GM12878 (cell line): ENCODE measurements at regions not wholly inside any gene's neighbourhood (a gene's known extent, or its start where the extent isn't known, plus 50 kb on each side); places are given as distances from the start of the nearest gene placed in this dataset.

ENCODE experiments used
- ATAC-seq: fragments of 200-7000 bp; cut with Tn5 transposase; 3 replicates; pipeline ENCODE4 v1.9.1; 2020; ENCODE audit warnings: mild to moderate bottlenecking, moderate library complexity
- BruUV-seq: library from RNA; stranded (reverse); fragments of 400-500 nt; replicated peaks from 2 replicates; lab custom pipeline; 2021; lab: Mats Ljungman, UMichigan
- CTCF ChIA-PET: fragments of 300-600 bp; sonication (Branson Sonifier 250); formaldehyde crosslinking; extraction: SDS; loops from one replicate; lab custom pipeline; 2021; ENCODE audit warnings: inconsistent platforms; lab: Yijun Ruan, JAX
- POLR2A ChIA-PET: fragments of 350-600 bp; formaldehyde crosslinking; extraction: SDS; loops from one replicate; lab custom pipeline; 2021; ENCODE audit warnings: inconsistent platforms; lab: Charles Lee
- RAD21 ChIA-PET: fragments of 300-600 bp; sonication (Branson Sonifier 250); formaldehyde crosslinking; loops from one replicate; lab custom pipeline; 2023; ENCODE audit warnings: antibody characterized with exemption; ENCODE audit not compliant: unreplicated experiment; lab: Charles Lee
- SMC1A ChIA-PET: fragments of 300-600 bp; sonication (Branson Sonifier 250); formaldehyde crosslinking; loops from one replicate; lab custom pipeline; 2023; ENCODE audit not compliant: unreplicated experiment, uncharacterized antibody; lab: Charles Lee
- DNase-seq: peaks from one replicate; pipeline ENCODE4 v3.0.0-alpha.2; 2011; ENCODE audit warnings: low read depth, low spot score
- FAIRE-seq: peaks from 3 replicates; lab custom pipeline; 2011; peaks lifted over from hg19 to GRCh38; lab: Jason Lieb, UNC
- H2AFZ ChIP-seq: 2 replicates; pipeline ENCODE4 v1.6.0; 2011; ENCODE audit warnings: low read depth, low read length, control low read depth; ENCODE audit not compliant: control insufficient read depth
- H3K27ac ChIP-seq: 2 replicates; pipeline ENCODE4 v1.5.1; 2011; ENCODE audit warnings: control low read depth; ENCODE audit not compliant: control insufficient read depth, insufficient read depth
- H3K27me3 ChIP-seq, 2 experiments: replicated peaks in 1 of 2; 2 replicates each; pipeline versions ENCODE4 v1.6.0 to v1.6.1; 2011; ENCODE audit warnings: low read length in 1 of 2; ENCODE audit not compliant: control insufficient read depth in 2 of 2, insufficient read depth in 2 of 2
- H3K36me3 ChIP-seq, 2 experiments: 2 replicates each; pipeline ENCODE4 v1.5.1; 2011; ENCODE audit warnings: low read length in 1 of 2; ENCODE audit not compliant: control insufficient read depth in 2 of 2, insufficient read depth in 2 of 2
- H3K4me1 ChIP-seq: 2 replicates; pipeline ENCODE4 v1.6.1; 2011; ENCODE audit warnings: mild to moderate bottlenecking, low read length, moderate library complexity, mixed read lengths; ENCODE audit not compliant: control insufficient read depth, insufficient read depth
- H3K4me2 ChIP-seq: 2 replicates; pipeline ENCODE4 v1.6.0; 2011; ENCODE audit warnings: control low read depth; ENCODE audit not compliant: control insufficient read depth, insufficient read depth
- H3K4me3 ChIP-seq: fragments of 200-600 bp; sonication (generic); 2 replicates; pipeline ENCODE4 v1.5.1; 2016
- H3K79me2 ChIP-seq: 2 replicates; pipeline ENCODE4 v1.6.0; 2011; ENCODE audit warnings: low read length; ENCODE audit not compliant: control insufficient read depth, insufficient read depth
- H3K9ac ChIP-seq: 2 replicates; pipeline ENCODE4 v1.8.0; 2011; ENCODE audit warnings: low read length, control low read depth, mixed read lengths; ENCODE audit not compliant: control insufficient read depth, insufficient read depth
- H3K9me3 ChIP-seq: replicated peaks from 3 replicates; pipeline ENCODE4 v1.5.1; 2011; ENCODE audit warnings: mild to moderate bottlenecking, low read length; ENCODE audit not compliant: control insufficient read depth, insufficient read depth
- H4K20me1 ChIP-seq: 2 replicates; pipeline ENCODE4 v1.6.0; 2011; ENCODE audit not compliant: control insufficient read depth, insufficient read depth
- CBX3 ChIP-seq: fragments of 200-600 bp; sonication (generic); IDR thresholded peaks from 2 replicates; pipeline ENCODE4 v1.6.1; 2016; ENCODE audit warnings: low read depth, borderline replicate concordance
- CHD1 ChIP-seq: IDR thresholded peaks from 2 replicates; pipeline ENCODE4 v1.6.1; 2012; ENCODE audit warnings: low read depth, low read length, improper control_type of control experiment
- CHD4 ChIP-seq: fragments of 200-600 bp; sonication (generic); IDR thresholded peaks from 2 replicates; pipeline ENCODE4 v1.6.1; 2016; ENCODE audit warnings: mild to moderate bottlenecking
- HDAC2 ChIP-seq: fragments of 200-600 bp; sonication (generic); IDR thresholded peaks from 2 replicates; pipeline ENCODE4 v1.6.1; 2017
- IRF4 ChIP-seq: IDR thresholded peaks from 2 replicates; pipeline ENCODE4 v1.6.1; 2011; ENCODE audit warnings: low read depth, low read length
- JUND ChIP-seq: IDR thresholded peaks from 2 replicates; pipeline ENCODE4 v1.6.1; 2012; ENCODE audit warnings: low read depth, mild to moderate bottlenecking, low read length, improper control_type of control experiment, moderate library complexity
- MTA3 ChIP-seq: IDR thresholded peaks from 2 replicates; pipeline ENCODE4 v1.6.1; 2012; ENCODE audit warnings: low read length, inconsistent platforms, borderline replicate concordance
- POLR2AphosphoS5 ChIP-seq: IDR thresholded peaks from 2 replicates; pipeline ENCODE4 v1.6.1; 2011; ENCODE audit warnings: mild to moderate bottlenecking, low read length, inconsistent platforms
- RELA ChIP-seq: fragments of 450-650 bp; IDR thresholded peaks from 2 replicates; pipeline ENCODE4 v1.8.0; 2014; ENCODE audit warnings: borderline replicate concordance; ENCODE audit not compliant: partially characterized antibody
- SMAD1 ChIP-seq: fragments of 450-650 bp; IDR thresholded peaks from 2 replicates; pipeline ENCODE4 v1.6.1; 2018; ENCODE audit warnings: mild to moderate bottlenecking, low read depth; ENCODE audit not compliant: partially characterized antibody
- SMARCA5 ChIP-seq: fragments of 450-650 bp; IDR thresholded peaks from 2 replicates; pipeline ENCODE4 v1.6.1; 2017; ENCODE audit warnings: mild to moderate bottlenecking
- STAT3 ChIP-seq: IDR thresholded peaks from 2 replicates; pipeline ENCODE4 v1.6.1; 2011; ENCODE audit warnings: low read depth, low read length, improper control_type of control experiment
- SUPT20H ChIP-seq: IDR thresholded peaks from 2 replicates; pipeline ENCODE4 v1.6.1; 2011; ENCODE audit warnings: low read depth, mild to moderate bottlenecking, low read length, moderate library complexity, borderline replicate concordance; ENCODE audit not compliant: control insufficient read depth
- TAF1 ChIP-seq: IDR thresholded peaks from 2 replicates; pipeline ENCODE4 v1.6.1; 2011; ENCODE audit warnings: mild to moderate bottlenecking, low read depth, low read length, borderline replicate concordance
- whole genome bisulfite sequencing: methylation state at CpG from one replicate; pipeline ENCODE4 v1.1.6; 2016; ENCODE audit warnings: low lambda C conversion rate; ENCODE audit not compliant: insufficient replicate concordance, insufficient coverage; ENCODE audit errors: missing lambda C conversion rate; 5-methylcytosine and 5-hydroxymethylcytosine counted together
- in situ Hi-C: fragments of 300-500 bp; cut with MboI; formaldehyde crosslinking; loops from 9 replicates; pipeline ENCODE4 v1.14.3; 2018; ENCODE audit warnings: mixed read lengths
- intact Hi-C: fragments of 100-400 bp; cut with micrococcal nuclease; formaldehyde crosslinking; loops from one replicate; pipeline ENCODE4 v1.14.2; 2022; ENCODE audit not compliant: unreplicated experiment
- TF ChIP-seq, protein P1 (sequence below), 3 experiments: IDR thresholded peaks in 2 of 3; conservative IDR thresholded peaks in 1 of 3; 2 replicates each; pipeline ENCODE4 v1.5.1; 2011; ENCODE audit warnings: low read depth in 3 of 3, low read length in 3 of 3, mild to moderate bottlenecking in 3 of 3, control low read depth in 2 of 3, moderate library complexity in 2 of 3, inconsistent platforms in 1 of 3, mixed read lengths in 1 of 3; ENCODE audit not compliant: control insufficient read depth in 2 of 3, insufficient read depth in 1 of 3; ENCODE audit errors: extremely low read depth in 1 of 3
- TF ChIP-seq, protein P2 (sequence below): fragments of 450-650 bp; IDR thresholded peaks from 2 replicates; pipeline ENCODE4 v1.6.1; 2017; ENCODE audit warnings: antibody characterized with exemption, mild to moderate bottlenecking, moderate library complexity
- TF ChIP-seq, protein P3 (sequence below): fragments of 450-650 bp; IDR thresholded peaks from 2 replicates; pipeline ENCODE4 v1.6.1; 2018; ENCODE audit warnings: borderline replicate concordance, mild to moderate bottlenecking; ENCODE audit not compliant: partially characterized antibody
- TF ChIP-seq, protein P4 (sequence below): IDR thresholded peaks from 2 replicates; pipeline ENCODE4 v1.6.1; 2012; ENCODE audit warnings: low read depth, low read length, improper control_type of control experiment

DNA sequence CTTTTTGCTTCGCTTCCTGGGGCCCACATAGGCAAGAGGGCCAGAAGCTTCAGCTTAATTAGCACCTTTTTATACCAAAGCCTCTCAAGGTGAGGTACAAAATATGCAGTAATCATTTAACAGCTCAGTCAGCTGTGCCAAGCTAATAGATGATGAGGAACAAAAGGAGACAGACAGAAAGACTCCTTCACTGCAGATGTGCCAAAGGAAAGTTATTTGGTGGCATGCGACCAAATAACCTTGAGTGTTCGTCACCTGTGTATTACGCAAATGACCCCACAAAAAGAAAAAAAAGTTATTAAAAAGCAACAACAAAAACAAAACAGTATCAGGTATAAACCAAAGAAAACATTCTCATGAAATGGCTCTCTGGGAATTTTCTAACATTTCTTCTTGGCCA is 325.8 kb upstream of the IGF1R start:
- Histone ChIP-seq H3K9me3 (no peaks in the 10 kb centered on the region; the same call in 2 of the 3 replicates), H3K4me2 (no peak overlapping the region), H3K9ac (no peak overlapping the region), H3K27ac (no peak overlapping the region), H3K4me1 (no peaks in the 10 kb centered on the region), H4K20me1 (no peaks in the 10 kb centered on the region), H2AFZ (no peak overlapping the region), H3K27me3 (no peaks in the 10 kb centered on the region), H3K4me3 (no peak overlapping the region), H3K79me2 (no peaks in the 10 kb centered on the region), H3K36me3 (no peaks in the 10 kb centered on the region)
- in situ Hi-C loops (no loop called here), intact Hi-C loops (no loop called here)
- FAIRE-seq (no peak), ATAC-seq (no peak), DNase-seq (no peak)
- 71% methylated on average over 4 of the region's 4 CpGs for WGBS
- POLR2A ChIA-PET: interaction anchor here (0.6 kb wide), 1 partner anchor 54 kb away, joined by 3 read pairs; no protein-coding TSS in a partner anchor
- SMC1A ChIA-PET: interaction anchor here (1.5 kb wide), 1 partner anchor 11 kb away, joined by 6 read pairs; no protein-coding TSS in a partner anchor
- CTCF ChIA-PET: interaction anchor here (1.2 to 2.5 kb wide), 2 partner anchors 11 to 98 kb away, joined by 4 to 7 read pairs; no protein-coding TSS in a partner anchor
- RAD21 ChIA-PET: no interaction called here
- BruUV-seq: no TSS peak
- no peak for TF ChIP-seq JUND
- TF ChIP-seq, protein P1, sequence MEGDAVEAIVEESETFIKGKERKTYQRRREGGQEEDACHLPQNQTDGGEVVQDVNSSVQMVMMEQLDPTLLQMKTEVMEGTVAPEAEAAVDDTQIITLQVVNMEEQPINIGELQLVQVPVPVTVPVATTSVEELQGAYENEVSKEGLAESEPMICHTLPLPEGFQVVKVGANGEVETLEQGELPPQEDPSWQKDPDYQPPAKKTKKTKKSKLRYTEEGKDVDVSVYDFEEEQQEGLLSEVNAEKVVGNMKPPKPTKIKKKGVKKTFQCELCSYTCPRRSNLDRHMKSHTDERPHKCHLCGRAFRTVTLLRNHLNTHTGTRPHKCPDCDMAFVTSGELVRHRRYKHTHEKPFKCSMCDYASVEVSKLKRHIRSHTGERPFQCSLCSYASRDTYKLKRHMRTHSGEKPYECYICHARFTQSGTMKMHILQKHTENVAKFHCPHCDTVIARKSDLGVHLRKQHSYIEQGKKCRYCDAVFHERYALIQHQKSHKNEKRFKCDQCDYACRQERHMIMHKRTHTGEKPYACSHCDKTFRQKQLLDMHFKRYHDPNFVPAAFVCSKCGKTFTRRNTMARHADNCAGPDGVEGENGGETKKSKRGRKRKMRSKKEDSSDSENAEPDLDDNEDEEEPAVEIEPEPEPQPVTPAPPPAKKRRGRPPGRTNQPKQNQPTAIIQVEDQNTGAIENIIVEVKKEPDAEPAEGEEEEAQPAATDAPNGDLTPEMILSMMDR (IDR thresholded peaks at IDR 0.05 in 2 of 3, conservative IDR thresholded peaks at IDR 0.05 in 1 of 3; ENCODE audit: control insufficient read depth in 2 of 3, extremely low read depth in 1 of 3, insufficient read depth in 1 of 3, low read depth in 3 of 3, low read length in 3 of 3): no peak
- TF ChIP-seq RELA: no peak
- TF ChIP-seq SUPT20H: no peak
- TF ChIP-seq IRF4: no peak
- no peak for TF ChIP-seq CHD1
- TF ChIP-seq, protein P2, sequence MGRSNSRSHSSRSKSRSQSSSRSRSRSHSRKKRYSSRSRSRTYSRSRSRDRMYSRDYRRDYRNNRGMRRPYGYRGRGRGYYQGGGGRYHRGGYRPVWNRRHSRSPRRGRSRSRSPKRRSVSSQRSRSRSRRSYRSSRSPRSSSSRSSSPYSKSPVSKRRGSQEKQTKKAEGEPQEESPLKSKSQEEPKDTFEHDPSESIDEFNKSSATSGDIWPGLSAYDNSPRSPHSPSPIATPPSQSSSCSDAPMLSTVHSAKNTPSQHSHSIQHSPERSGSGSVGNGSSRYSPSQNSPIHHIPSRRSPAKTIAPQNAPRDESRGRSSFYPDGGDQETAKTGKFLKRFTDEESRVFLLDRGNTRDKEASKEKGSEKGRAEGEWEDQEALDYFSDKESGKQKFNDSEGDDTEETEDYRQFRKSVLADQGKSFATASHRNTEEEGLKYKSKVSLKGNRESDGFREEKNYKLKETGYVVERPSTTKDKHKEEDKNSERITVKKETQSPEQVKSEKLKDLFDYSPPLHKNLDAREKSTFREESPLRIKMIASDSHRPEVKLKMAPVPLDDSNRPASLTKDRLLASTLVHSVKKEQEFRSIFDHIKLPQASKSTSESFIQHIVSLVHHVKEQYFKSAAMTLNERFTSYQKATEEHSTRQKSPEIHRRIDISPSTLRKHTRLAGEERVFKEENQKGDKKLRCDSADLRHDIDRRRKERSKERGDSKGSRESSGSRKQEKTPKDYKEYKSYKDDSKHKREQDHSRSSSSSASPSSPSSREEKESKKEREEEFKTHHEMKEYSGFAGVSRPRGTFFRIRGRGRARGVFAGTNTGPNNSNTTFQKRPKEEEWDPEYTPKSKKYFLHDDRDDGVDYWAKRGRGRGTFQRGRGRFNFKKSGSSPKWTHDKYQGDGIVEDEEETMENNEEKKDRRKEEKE: no peak
- TF ChIP-seq SMAD1: no peak
- TF ChIP-seq CBX3: no peak
- TF ChIP-seq CHD4: no peak
- TF ChIP-seq SMARCA5: no peak
- TF ChIP-seq HDAC2: no peak
- no peak for TF ChIP-seq POLR2AphosphoS5
- no peak for TF ChIP-seq MTA3
- TF ChIP-seq, protein P3, sequence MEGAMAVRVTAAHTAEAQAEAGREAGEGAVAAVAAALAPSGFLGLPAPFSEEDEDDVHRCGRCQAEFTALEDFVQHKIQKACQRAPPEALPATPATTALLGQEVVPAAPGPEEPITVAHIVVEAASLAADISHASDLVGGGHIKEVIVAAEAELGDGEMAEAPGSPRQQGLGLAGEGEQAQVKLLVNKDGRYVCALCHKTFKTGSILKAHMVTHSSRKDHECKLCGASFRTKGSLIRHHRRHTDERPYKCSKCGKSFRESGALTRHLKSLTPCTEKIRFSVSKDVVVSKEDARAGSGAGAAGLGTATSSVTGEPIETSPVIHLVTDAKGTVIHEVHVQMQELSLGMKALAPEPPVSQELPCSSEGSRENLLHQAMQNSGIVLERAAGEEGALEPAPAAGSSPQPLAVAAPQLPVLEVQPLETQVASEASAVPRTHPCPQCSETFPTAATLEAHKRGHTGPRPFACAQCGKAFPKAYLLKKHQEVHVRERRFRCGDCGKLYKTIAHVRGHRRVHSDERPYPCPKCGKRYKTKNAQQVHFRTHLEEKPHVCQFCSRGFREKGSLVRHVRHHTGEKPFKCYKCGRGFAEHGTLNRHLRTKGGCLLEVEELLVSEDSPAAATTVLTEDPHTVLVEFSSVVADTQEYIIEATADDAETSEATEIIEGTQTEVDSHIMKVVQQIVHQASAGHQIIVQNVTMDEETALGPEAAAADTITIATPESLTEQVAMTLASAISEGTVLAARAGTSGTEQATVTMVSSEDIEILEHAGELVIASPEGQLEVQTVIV: no peak
- TF ChIP-seq STAT3: no peak
- TF ChIP-seq TAF1: no peak
- TF ChIP-seq, protein P4, sequence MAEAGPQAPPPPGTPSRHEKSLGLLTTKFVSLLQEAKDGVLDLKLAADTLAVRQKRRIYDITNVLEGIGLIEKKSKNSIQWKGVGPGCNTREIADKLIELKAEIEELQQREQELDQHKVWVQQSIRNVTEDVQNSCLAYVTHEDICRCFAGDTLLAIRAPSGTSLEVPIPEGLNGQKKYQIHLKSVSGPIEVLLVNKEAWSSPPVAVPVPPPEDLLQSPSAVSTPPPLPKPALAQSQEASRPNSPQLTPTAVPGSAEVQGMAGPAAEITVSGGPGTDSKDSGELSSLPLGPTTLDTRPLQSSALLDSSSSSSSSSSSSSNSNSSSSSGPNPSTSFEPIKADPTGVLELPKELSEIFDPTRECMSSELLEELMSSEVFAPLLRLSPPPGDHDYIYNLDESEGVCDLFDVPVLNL: no peak
